ENCODE measurements at regions not wholly inside any gene's neighbourhood (a gene's known extent, or its start where the extent isn't known, plus 50 kb on each side); places are given as distances from the start of the nearest gene placed in this dataset.

DNA sequence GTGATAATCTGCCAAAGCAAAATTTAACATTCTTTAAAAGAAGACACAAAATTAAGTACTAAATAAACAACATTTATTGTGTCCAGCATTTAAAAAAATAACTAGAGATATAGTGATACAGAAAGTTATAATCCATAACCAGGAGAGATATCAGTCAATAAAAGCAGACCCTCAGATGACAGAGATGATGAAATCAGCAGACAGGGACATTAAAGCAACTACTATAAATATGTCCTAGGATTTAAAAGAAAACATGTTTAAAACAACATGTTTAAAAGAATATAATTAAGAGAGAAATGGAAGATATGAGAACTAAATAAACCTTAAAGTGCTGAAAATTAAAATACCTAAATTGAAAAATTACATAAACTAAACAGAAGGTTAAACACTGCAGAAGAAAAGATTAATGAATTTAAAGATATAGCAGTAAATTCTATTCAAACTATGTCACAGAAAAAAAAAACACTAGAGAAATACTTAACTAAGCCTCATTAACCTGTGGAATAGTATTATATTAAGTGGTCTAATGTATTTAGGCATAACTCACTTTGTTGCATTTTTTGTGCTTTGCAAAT is 261.2 kb upstream of the NR5A2 start:
- DNase-seq (ENCODE audit: low read depth in 1 of 2, low spot score in 1 of 2) = no peak

DNA sequence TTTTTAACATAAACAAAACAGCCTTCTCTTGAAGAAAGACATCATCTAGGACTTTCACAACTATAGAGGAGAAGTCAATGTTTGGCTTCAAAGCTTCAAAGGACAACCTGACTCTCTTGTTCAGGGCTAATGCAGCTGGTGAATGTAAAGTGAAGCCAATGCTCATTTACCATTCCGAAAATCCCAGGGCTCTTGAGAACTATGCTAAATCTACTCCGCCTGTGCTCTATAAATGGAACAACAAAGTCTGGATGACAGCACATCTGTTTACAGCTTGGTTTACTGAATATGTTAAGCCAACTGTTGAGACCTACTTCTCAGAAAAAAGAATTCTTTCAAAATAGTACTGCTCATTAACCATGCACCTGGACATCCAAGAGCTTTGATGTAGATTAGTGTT is 259.8 kb upstream of the NR5A2 start:
- no peak for DNase-seq (ENCODE audit: low read depth in 1 of 2, low spot score in 1 of 2)

DNA sequence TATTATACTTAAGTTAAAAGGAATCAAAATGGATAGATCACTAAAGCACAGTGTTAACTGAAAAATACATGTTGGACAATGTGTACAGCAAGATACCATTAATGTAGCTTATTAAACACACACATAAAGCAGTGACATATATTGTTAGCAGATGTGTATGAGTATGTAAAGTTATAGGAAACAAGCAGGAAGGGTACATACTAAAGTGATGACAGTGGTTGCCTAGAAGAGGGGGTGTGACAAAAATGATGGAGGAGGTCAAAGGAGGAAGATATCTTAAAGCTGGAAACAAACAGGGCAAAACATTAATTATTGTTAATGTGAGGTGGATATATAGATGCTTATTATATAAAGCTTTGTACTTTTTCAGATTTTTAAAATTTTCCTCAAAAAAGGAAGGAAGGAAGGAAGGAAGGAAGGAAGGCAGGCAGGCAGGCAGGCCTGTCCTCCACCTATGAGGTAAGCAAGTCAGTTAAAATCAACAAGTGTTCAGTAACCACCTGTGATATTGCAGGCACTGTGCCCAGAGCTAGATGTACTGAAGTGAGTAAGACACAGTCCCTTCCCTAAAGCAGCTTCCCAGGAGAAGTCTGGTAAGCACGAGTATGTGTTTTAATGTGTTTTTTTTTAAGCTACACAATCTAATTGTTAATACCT is 252.9 kb upstream of the NR5A2 start:
- DNase-seq (ENCODE audit: low read depth in 1 of 2, low spot score in 1 of 2) = no peak

DNA sequence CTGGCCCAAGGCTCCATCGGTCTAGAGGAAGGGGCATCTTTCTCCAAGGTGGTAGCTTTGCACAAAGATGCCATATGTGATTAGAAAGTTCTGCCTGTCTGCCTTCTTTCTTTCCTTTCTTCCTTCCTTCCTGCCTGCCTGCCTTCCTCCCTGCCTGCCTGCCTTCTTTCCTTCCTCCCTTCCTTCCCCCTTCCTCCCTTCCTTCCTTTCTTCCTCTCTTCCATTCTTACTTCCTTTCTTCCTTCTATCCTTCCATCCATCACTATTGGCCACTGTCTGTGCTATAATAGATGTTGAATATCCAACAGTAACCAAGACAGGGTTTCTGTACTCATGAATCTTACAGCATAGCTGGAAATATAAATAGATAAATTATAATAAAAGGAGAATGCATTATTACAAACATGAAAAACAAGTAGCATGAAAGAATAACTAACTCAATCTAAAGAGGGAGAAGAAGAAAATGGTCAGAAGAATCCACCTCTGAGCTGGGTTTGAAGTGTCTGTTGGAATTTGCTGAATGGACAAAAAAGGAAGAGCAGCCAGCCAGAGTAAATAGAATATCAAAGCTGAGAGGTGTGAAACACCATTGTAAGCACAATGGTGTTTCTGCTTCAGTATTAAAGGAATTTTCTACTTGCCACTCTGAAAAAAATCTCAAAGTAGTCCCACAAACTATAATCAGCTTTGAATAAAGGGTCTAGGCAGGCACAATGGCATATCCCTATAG is 250.6 kb upstream of the NR5A2 start:
- no peak for DNase-seq (ENCODE audit: low read depth in 1 of 2, low spot score in 1 of 2)

DNA sequence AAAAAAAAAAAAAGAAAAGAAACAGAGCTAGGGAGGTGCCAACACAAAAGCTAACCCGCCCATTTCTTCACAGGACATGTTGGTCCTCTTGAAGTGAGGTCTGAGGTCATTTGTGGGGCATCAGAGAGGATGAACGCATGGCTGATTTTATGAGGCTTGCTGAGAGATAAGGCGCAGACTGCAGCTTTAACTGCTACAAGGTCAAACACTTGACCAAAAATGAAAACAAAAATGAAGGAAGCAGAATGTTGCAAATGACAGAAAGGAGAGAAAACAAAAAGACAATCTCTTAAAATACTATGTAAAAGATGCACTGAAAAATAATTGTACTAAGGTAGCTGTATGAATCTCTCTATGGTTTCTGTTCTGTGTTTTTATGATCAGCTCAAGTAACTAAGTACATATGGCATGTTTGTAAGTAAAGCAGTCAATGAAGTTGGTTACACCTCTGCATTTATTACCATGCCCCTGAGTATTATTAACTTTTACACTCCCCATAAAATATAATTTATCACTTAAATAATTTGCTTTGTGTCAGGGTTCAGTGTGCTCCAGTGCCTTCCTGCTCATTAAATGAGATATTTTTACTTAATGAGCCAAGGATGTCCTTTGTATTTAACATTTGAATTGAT is 249.1 kb upstream of the NR5A2 start:
- no peak for DNase-seq (ENCODE audit: low read depth in 1 of 2, low spot score in 1 of 2)

DNA sequence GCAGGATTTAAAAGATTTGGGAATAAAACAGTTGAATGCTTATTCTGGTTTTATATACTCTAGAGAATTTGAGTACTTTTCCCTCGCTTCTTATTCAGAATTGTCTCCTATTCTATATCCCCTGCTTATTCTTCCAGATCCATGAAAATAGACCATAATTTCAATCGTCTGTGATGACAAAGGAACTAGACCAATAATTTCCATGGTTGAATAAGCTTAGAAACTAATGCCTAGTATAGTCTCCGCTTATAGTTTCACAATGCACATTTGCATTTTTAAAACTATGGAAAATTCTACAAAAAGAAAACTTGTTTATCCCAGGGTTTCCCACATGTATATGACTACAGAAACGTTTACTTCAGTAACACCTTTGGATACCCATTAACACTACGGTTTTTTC is 247.4 kb upstream of the NR5A2 start:
- DNase-seq (ENCODE audit: low read depth in 1 of 2, low spot score in 1 of 2) = no peak

DNA sequence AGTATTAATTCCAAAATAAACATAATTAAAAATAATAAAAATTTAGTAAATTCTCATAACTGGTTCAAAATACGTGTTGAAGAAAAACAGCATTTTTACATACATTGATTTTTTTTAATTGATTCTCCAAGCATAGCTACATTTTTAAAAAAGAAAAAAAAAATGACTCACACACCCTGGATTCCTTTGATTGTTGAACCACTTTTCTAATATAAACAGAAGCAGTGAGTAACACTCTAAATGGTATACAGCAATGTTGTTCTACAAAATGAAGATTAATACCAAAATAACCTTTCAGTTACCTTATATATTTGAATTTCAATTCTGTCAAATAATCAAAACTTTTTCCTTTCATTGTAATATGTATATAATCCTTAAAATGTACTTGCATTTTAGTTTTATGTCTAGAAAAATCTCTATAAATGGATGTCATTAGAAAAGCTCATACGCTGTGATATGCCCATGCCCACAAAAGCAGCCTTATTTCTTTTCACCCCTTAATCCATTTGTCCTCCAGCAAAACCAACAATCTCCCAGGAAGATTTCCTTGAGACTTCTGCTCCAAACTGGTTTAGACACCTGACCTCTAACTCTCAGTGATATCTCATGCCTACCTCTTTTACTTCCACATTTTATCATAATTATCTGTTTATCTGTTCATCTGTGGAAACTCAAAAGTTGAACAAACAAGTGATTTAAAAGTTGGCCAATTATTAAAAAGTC is 246.4 kb upstream of the NR5A2 start:
- DNase-seq (ENCODE audit: low read depth in 1 of 2, low spot score in 1 of 2) = no peak

DNA sequence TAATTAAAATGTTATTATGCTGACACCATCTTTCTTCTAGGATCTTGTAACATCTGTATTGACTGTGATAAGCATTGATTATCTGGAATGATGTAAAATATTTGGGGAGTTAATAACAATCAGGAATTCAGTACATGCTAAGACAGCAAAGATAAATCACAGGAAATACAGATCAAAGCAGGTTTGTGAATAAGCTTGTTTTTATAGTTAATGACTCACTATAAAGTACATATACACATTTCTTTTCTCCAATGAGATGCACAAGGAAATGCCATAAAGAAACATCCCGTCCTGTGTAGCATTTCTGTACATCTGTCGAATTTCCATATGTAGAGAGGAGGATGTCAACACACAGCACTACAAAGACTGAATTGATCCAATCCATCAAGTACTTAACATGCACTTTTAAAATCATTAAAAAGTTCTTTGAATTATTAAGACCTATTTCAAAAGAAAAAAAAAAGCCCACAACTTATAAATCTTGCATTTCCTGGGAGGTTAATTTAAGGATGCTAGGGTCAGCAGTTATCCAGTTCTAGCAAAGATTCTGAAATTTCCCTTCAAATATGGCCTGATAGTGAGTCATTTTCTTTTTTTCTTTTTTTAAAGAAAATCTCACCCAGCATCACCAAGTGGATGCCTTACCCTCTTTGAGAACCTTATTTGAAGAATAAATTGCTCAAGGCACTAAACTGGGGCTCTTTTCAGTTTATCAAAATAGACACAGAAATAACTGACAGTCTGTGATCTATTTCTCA is 243.2 kb upstream of the NR5A2 start:
- no peak for DNase-seq (ENCODE audit: low read depth in 1 of 2, low spot score in 1 of 2)

DNA sequence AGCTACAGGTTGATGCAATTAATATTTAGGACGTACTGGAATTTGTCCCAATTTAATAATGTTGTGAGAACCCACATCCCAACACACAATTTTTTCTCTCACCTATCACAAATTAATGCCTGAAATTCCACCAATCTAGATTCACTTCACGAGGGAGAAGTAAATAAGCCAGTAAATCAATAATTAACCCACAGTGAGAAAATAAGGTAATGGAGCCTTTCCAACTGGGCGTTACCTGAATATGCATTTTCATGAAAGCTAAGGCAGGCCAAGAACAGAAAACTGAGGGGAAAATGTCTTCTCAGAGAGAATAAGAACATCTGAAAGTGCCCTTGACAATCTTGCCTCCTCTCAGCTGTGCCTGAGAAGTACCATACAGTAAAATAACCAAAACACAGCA is 240.8 kb upstream of the NR5A2 start:
- DNase-seq (ENCODE audit: low read depth in 1 of 2, low spot score in 1 of 2) = no peak

DNA sequence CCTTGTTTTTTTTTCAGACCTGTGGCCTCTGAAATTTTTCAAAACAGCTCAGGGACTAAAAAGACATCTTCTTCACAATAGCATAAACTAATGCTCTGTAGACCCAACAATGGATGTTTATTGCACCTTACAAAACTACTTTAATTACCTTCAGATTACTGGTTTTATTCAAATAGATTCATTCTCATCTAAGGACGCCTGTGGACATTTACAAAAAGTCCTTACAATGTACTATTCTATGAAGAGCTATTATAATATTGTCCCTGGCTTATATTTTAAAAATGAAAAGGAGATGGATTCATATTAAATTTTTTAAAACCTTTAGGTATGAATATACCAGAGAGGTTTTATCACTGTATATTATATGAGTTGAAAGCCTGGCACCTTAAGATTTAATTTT is 238.4 kb upstream of the NR5A2 start:
- DNase-seq (ENCODE audit: low read depth in 1 of 2, low spot score in 1 of 2) = no peak

DNA sequence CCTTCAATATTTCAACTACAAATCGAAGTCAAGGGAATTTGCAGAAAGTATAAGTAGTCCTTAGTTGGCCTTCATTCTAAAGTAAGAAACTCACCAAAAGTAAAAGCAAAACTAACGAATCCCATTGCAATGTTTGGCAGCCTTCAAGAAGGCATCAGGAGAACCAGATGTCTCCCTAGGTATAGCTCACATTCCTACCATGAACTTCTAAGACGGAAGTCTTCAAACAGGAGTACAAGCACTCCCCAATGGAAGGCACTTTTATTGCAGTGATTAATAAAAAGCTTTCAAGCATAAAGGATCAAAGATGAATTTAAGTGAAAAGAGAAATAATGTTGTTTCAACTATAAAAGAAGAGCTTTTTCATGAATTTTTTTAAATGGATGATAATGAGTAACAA is 236.0 kb upstream of the NR5A2 start:
- no peak for DNase-seq (ENCODE audit: low read depth in 1 of 2, low spot score in 1 of 2)

DNA sequence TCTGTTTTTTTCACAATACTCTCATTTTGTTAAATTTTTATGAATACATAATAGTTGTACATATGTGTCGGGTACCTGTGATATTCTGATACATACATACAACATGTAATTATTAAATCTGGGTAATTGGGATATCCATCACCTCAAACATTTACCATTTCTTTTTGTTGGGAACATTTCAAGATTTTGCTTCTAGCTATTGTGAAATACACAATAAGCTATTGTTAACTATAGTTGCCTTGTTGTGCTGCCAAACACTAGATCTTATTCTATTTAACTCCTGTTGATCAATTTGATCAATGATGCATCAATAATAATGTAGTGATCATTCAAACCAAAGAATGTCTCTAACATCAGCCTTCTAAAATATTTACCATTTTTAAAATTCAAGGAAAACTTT is 234.6 kb upstream of the NR5A2 start:
- no peak for DNase-seq (ENCODE audit: low read depth in 1 of 2, low spot score in 1 of 2)

DNA sequence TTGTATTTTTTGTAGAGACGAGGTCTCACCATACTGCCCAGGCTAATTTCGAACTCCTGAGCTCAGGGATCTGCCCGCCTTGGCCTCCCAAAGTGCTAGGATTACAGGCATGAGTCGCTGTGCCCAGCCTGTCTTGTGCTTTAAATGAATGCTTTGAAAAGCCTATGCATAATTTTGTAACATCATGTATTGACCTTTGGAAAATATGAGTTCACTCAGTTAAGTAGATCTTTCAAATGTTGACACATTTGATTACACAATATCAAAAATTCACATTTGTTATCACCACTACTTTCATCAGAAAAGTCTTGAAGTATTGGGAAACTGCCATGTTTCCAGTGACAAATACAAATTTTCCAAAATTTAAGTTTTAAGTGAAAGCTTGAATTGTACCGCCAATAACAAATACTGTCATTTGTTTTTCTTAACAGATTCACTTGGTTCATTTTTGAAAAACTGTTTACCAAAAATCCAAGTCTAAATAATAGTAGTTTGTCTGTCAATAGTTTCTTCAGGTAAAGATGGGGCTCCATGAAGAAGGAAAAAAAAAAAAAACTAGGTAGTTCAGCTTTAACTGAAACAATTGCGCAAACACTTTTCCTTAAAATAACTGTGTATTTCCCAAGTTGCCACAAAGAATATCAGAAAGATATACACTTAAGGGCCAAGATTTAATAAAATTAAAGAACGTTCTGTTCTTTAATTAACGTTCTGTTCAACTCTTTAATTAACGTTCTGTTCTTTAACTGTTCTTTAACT is 233.2 kb upstream of the NR5A2 start:
- no peak for DNase-seq (ENCODE audit: low read depth in 1 of 2, low spot score in 1 of 2)

DNA sequence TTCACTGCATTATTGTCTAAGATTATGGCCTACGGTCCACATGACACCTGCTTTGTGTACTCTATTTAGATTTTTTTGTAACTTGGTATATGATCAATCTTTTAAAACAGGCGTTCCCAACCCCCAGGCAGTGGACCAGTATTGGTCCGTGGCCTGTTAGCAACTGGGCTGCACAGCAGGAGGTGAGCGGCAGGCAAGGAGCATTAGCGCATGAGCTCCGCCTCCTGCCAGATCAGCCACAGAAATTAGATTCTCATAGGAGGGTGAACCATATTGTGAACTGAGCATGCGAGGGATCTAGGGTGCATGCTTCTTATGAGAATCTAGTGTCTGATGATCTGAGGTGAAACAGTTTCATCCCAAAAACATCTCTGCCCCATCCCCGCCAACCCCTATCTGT is 228.4 kb upstream of the NR5A2 start:
- DNase-seq (ENCODE audit: low read depth in 1 of 2, low spot score in 1 of 2) = no peak

DNA sequence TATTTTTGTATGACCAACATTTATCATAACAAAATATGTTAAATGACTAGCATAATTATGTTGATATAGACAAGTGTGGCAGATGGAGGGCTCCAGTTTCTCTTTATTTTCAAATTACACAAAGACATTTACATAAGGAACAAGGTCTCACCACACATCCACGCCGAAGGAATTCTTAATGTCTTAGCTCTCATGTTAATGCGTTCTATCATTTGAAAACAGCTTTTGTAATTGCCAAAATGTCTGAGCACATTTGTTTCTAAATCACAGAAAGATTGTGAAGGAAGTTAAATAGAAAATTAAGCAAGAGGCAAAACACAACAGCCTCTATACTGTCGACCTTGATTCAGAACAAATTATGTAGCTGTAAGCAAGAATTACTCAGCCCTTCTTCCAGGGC is 223.0 kb upstream of the NR5A2 start:
- DNase-seq (ENCODE audit: low read depth in 1 of 2, low spot score in 1 of 2) = no peak

DNA sequence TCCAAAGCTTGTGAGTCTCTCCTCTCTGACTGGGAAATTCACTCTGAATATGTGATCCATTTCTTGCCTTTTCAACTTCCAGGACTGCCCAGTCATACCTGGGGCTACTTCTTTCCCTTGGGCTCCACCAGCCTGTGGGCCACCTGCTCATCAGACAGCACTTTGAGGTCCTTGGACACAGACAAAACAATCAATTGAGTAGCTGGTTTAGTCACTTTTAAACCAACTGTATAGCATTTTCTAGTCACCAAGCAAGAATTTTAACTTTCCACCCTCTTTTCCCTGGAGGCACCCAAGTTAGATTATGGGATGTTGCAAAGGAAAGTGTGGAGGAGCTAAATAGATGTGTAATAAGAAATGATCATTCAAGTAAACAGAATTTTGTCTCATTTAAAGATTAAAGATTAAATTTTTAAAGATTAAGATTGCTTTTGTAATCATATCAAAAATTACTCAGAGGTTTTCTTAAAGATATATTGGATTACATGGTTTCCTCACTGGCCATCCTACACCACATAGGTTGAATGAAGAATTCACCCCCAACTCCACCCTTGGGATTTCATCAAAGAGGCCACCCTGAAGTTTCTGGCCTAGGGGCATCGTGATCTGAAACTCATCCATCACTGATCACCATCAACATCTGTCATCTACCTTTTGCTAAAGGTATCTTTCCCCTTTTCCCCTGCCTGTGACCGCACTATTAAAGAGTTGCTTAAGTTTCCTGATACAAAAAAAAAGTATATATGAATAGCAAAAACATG is 219.2 kb upstream of the NR5A2 start:
- DNase-seq (ENCODE audit: low read depth in 1 of 2, low spot score in 1 of 2) = no peak

DNA sequence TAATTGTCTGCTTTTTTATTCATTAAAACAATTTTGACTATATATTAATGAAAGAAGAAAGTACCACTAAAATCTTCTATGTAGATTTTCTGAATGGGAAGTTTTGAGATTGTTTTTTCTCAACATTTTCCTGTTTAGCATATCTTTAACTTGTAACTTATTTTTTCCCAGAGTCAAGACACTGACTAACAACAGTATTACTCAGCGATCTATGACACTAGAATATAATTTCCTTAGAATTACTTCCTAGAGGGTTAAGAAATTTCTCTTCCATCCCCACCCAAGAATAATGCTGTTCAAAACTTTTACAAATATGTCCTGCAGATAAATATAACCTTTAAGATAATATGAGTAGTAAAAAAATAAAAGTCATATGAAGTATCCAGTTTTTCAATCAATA is 218.2 kb upstream of the NR5A2 start:
- DNase-seq (ENCODE audit: low read depth in 1 of 2, low spot score in 1 of 2) = no peak

DNA sequence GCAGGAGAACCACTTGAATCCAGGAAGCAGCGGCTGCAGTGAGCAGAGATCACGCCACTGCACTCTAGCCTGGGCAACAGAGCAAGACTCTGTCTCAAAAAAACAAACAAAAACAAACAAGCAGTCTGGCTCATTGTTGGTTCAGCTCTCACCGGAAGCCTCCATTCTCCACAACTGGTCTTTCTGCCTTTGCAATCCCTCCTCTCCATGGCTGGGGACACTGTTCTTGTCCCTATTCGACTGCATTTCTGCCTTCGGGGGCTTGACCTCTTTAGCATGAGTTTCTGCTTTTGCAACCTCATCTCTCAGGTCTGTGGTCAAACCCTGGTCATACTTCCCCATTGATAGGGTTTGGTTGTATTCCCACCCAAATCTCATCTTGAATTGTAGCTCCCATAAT is 216.3 kb upstream of the NR5A2 start:
- no peak for DNase-seq (ENCODE audit: low read depth in 1 of 2, low spot score in 1 of 2)

DNA sequence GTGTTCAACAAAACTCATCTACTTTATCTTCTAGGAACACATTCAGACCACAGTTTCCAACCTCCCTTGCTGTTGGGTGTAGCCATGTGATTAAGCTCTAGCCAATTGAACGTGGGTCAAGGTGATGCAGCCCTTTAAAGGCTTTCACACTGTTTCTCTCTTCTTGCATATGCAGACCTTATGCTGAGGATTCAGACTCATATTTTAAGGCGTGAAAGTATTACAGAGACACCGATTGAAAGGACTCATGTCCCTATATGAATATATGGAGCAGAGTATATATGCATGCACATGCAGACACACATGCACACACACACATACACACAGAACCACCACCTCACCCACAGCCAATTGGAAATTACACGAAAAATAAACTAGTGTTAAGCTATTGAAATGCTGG is 214.3 kb upstream of the NR5A2 start:
- DNase-seq (ENCODE audit: low read depth in 1 of 2, low spot score in 1 of 2) = no peak

DNA sequence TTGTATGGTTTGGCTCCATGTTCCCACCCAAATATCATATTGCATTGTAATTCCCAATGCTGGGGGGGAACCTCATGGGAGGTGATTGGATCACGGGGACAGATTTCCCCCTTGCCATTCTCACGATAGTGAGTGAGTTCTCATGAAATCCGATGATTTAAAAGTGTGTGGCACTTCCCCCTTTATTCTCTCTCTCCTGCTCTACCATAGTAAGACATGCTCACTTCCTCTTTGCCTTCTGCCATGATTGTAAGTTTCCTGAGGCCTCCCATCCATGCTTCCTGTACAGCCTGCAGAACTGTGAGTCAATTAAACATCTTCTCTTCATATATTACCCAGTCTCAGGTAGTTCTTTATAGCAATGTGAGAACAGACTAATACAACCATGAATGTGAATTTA is 211.6 kb upstream of the NR5A2 start:
- no peak for DNase-seq (ENCODE audit: low read depth in 1 of 2, low spot score in 1 of 2)
